ENCODE measurements at regions not wholly inside any gene's neighbourhood (a gene's known extent, or its start where the extent isn't known, plus 50 kb on each side); places are given as distances from the start of the nearest gene placed in this dataset.
"Not testable (repeated sequence)": the region's sequence is repeated elsewhere in the genome, so short reads cannot be mapped to it uniquely, and the experiment has no call there.

DNA sequence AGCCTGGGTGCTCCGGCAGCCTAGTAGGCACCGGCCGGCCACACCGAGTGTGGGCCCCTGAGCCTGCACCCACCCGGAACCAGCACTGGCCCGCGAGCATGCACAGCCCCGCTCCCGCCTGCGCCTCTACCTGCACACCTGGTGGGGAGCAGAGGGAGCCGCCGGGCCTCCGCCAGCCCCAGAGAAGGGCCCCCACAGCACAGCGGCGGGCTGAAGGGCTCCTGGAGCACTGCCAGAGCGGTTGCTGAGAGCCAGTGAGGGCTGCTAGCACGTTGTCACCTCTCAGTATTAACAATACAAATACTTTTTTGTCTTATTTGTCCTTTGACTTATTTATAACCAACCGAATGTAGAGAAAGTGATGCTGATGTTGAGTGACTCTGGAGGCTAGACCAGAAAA, 842.4 kb upstream of the TPTE start:
- TF ChIP-seq, protein P1, sequence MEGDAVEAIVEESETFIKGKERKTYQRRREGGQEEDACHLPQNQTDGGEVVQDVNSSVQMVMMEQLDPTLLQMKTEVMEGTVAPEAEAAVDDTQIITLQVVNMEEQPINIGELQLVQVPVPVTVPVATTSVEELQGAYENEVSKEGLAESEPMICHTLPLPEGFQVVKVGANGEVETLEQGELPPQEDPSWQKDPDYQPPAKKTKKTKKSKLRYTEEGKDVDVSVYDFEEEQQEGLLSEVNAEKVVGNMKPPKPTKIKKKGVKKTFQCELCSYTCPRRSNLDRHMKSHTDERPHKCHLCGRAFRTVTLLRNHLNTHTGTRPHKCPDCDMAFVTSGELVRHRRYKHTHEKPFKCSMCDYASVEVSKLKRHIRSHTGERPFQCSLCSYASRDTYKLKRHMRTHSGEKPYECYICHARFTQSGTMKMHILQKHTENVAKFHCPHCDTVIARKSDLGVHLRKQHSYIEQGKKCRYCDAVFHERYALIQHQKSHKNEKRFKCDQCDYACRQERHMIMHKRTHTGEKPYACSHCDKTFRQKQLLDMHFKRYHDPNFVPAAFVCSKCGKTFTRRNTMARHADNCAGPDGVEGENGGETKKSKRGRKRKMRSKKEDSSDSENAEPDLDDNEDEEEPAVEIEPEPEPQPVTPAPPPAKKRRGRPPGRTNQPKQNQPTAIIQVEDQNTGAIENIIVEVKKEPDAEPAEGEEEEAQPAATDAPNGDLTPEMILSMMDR (IDR thresholded peaks at IDR 0.05) = not testable (repeated sequence)
- TF ChIP-seq, protein P2, sequence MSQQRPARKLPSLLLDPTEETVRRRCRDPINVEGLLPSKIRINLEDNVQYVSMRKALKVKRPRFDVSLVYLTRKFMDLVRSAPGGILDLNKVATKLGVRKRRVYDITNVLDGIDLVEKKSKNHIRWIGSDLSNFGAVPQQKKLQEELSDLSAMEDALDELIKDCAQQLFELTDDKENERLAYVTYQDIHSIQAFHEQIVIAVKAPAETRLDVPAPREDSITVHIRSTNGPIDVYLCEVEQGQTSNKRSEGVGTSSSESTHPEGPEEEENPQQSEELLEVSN (IDR thresholded peaks at IDR 0.05; ENCODE audit: borderline replicate concordance, low read depth) = not testable (repeated sequence)
- not testable (repeated sequence) for TF ChIP-seq HEYL (CRISPR knock-in tag; IDR thresholded peaks at IDR 0.05); RCOR1 (IDR thresholded peaks at IDR 0.05; ENCODE audit: low read depth, low read length); POLR2A (IDR thresholded peaks at IDR 0.05; ENCODE audit: low read length); KDM1A (IDR thresholded peaks at IDR 0.05; ENCODE audit: low read depth); ZC3H11A (IDR thresholded peaks at IDR 0.05); GATA3 (IDR thresholded peaks at IDR 0.05; ENCODE audit: borderline replicate concordance); EP300 (IDR thresholded peaks at IDR 0.05); MYC (IDR thresholded peaks at IDR 0.05; ENCODE audit: borderline replicate concordance, low read length); MAFK (IDR thresholded peaks at IDR 0.05; ENCODE audit: partially characterized antibody)
- TF ChIP-seq, protein P3, sequence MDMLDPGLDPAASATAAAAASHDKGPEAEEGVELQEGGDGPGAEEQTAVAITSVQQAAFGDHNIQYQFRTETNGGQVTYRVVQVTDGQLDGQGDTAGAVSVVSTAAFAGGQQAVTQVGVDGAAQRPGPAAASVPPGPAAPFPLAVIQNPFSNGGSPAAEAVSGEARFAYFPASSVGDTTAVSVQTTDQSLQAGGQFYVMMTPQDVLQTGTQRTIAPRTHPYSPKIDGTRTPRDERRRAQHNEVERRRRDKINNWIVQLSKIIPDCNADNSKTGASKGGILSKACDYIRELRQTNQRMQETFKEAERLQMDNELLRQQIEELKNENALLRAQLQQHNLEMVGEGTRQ (IDR thresholded peaks at IDR 0.05) = not testable (repeated sequence)
- TF ChIP-seq, protein P4, sequence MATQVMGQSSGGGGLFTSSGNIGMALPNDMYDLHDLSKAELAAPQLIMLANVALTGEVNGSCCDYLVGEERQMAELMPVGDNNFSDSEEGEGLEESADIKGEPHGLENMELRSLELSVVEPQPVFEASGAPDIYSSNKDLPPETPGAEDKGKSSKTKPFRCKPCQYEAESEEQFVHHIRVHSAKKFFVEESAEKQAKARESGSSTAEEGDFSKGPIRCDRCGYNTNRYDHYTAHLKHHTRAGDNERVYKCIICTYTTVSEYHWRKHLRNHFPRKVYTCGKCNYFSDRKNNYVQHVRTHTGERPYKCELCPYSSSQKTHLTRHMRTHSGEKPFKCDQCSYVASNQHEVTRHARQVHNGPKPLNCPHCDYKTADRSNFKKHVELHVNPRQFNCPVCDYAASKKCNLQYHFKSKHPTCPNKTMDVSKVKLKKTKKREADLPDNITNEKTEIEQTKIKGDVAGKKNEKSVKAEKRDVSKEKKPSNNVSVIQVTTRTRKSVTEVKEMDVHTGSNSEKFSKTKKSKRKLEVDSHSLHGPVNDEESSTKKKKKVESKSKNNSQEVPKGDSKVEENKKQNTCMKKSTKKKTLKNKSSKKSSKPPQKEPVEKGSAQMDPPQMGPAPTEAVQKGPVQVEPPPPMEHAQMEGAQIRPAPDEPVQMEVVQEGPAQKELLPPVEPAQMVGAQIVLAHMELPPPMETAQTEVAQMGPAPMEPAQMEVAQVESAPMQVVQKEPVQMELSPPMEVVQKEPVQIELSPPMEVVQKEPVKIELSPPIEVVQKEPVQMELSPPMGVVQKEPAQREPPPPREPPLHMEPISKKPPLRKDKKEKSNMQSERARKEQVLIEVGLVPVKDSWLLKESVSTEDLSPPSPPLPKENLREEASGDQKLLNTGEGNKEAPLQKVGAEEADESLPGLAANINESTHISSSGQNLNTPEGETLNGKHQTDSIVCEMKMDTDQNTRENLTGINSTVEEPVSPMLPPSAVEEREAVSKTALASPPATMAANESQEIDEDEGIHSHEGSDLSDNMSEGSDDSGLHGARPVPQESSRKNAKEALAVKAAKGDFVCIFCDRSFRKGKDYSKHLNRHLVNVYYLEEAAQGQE (IDR thresholded peaks at IDR 0.05) = not testable (repeated sequence)
- TF ChIP-seq, protein P5, sequence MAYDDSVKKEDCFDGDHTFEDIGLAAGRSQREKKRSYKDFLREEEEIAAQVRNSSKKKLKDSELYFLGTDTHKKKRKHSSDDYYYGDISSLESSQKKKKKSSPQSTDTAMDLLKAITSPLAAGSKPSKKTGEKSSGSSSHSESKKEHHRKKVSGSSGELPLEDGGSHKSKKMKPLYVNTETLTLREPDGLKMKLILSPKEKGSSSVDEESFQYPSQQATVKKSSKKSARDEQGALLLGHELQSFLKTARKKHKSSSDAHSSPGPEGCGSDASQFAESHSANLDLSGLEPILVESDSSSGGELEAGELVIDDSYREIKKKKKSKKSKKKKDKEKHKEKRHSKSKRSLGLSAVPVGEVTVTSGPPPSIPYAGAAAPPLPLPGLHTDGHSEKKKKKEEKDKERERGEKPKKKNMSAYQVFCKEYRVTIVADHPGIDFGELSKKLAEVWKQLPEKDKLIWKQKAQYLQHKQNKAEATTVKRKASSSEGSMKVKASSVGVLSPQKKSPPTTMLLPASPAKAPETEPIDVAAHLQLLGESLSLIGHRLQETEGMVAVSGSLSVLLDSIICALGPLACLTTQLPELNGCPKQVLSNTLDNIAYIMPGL (CRISPR knock-in tag; IDR thresholded peaks at IDR 0.05; ENCODE audit: borderline replicate concordance) = not testable (repeated sequence)
